SK-N-SH (cell line): ENCODE measurements at regions not wholly inside any gene's neighbourhood (a gene's known extent, or its start where the extent isn't known, plus 50 kb on each side); places are given as distances from the start of the nearest gene placed in this dataset.
"Not testable (repeated sequence)": the region's sequence is repeated elsewhere in the genome, so short reads cannot be mapped to it uniquely, and the experiment has no call there.

Experiments
- CTCF ChIA-PET: fragments of 300-600, 350-600 bp; formaldehyde crosslinking; extraction: SDS; loops from one replicate; lab custom pipeline; 2021; lab: Yijun Ruan, JAX
- POLR2A ChIA-PET: fragments of 350-600 bp; sonication (Branson Sonifier 250); formaldehyde crosslinking; extraction: SDS; loops from one replicate; lab custom pipeline; 2020; ENCODE audit warnings: antibody characterized with exemption, inconsistent platforms; lab: Yijun Ruan, JAX
- DNase-seq: peaks from one replicate; pipeline ENCODE4 v3.0.0; 2012
- H2AFZ ChIP-seq: fragments of 200-600 bp; sonication (generic); 2 replicates; pipeline ENCODE4 v1.8.1; 2016; ENCODE audit warnings: antibody characterized with exemption, mild to moderate bottlenecking, low read depth
- H3F3A ChIP-seq: fragments of 200-600 bp; sonication (generic); replicated peaks from 2 replicates; pipeline ENCODE3; 2016; ENCODE audit warnings: antibody characterized with exemption, mild to moderate bottlenecking; ENCODE audit not compliant: insufficient read depth
- H3K27ac ChIP-seq, 2 experiments: fragments of 200-500 bp in 1 of 2; fragments of 200-600 bp in 1 of 2; sonication (Bioruptor generic) in 1 of 2; sonication (generic), shearing (Covaris generic) in 1 of 2; 2 replicates each; pipeline versions ENCODE4 v1.5.1 to v1.6.1; 2014 to 2016; ENCODE audit warnings: low read depth in 2 of 2, inconsistent platforms in 1 of 2, low read length in 1 of 2, mild to moderate bottlenecking in 1 of 2, mixed read lengths in 1 of 2
- H3K27me3 ChIP-seq: fragments of 200-600 bp; sonication (generic), shearing (Covaris generic); 2 replicates; pipeline ENCODE4 v1.6.1; 2016; ENCODE audit warnings: mixed run types; ENCODE audit not compliant: insufficient read depth
- H3K36me3 ChIP-seq, 2 experiments: fragments of 200-500 bp in 1 of 2; fragments of 200-600 bp in 1 of 2; sonication (Bioruptor generic) in 1 of 2; sonication (generic) in 1 of 2; replicated peaks in 1 of 2; 2 replicates each; pipeline versions ENCODE3 to v1.5.1; 2014 to 2016; ENCODE audit warnings: low read length in 1 of 2, mild to moderate bottlenecking in 1 of 2; ENCODE audit not compliant: insufficient read depth in 2 of 2, control insufficient read depth in 1 of 2
- H3K4me1 ChIP-seq, 2 experiments: fragments of 200-500 bp in 1 of 2; fragments of 200-600 bp in 1 of 2; sonication (Bioruptor generic) in 1 of 2; sonication (generic), shearing (Covaris generic) in 1 of 2; 2 replicates each; pipeline versions ENCODE4 v1.5.1 to v1.6.1; 2014 to 2016; ENCODE audit warnings: low read depth in 1 of 2, low read length in 1 of 2, mixed run types in 1 of 2; ENCODE audit not compliant: insufficient read depth in 2 of 2, control insufficient read depth in 1 of 2
- H3K4me2 ChIP-seq: fragments of 200-600 bp; sonication (generic), shearing (Covaris generic); 2 replicates; pipeline ENCODE4 v1.6.1; 2017; ENCODE audit warnings: mixed run types
- H3K4me3 ChIP-seq, 2 experiments: fragments of 200-500 bp in 1 of 2; fragments of 200-600 bp in 1 of 2; sonication (Bioruptor generic) in 1 of 2; sonication (generic), shearing (Covaris generic) in 1 of 2; 2 replicates each; pipeline versions ENCODE4 v1.5.1 to v1.8.1; 2014 to 2016; ENCODE audit warnings: low read depth in 2 of 2, inconsistent platforms in 1 of 2, low read length in 1 of 2, mild to moderate bottlenecking in 1 of 2, mixed read lengths in 1 of 2, moderate library complexity in 1 of 2
- H3K79me2 ChIP-seq: fragments of 200-600 bp; sonication (generic); 2 replicates; pipeline ENCODE4 v1.8.1; 2017; ENCODE audit warnings: mild to moderate bottlenecking; ENCODE audit not compliant: insufficient read depth
- H3K9ac ChIP-seq: fragments of 200-600 bp; sonication (generic); 2 replicates; pipeline ENCODE4 v1.6.1; 2017; ENCODE audit warnings: mixed run types
- H3K9me2 ChIP-seq: fragments of 200-600 bp; sonication (generic); 2 replicates; pipeline ENCODE4 v1.6.1; 2017; ENCODE audit warnings: mixed run types
- H3K9me3 ChIP-seq: fragments of 200-600 bp; sonication (generic); 2 replicates; pipeline ENCODE4 v1.6.1; 2017; ENCODE audit warnings: mixed run types, mild to moderate bottlenecking, moderate library complexity
- H4K20me1 ChIP-seq: fragments of 200-600 bp; sonication (generic); 2 replicates; pipeline ENCODE4 v1.6.1; 2017; ENCODE audit warnings: mild to moderate bottlenecking, mixed run types; ENCODE audit not compliant: insufficient read depth
- EP300 ChIP-seq, 2 experiments: IDR thresholded peaks; 2 replicates each; pipeline versions ENCODE4 v1.4.0 to v1.6.1; 2012; ENCODE audit warnings: borderline replicate concordance in 1 of 2, low read depth in 1 of 2, low read length in 1 of 2
- FOXJ3 ChIP-seq: sonication (generic); formaldehyde crosslinking; IDR thresholded peaks from 2 replicates; pipeline ENCODE4 v1.5.1; 2020; ENCODE audit warnings: mild to moderate bottlenecking, missing genetic modification reagents
- NFIC ChIP-seq: IDR thresholded peaks from 2 replicates; pipeline ENCODE4 v1.4.0; 2012; ENCODE audit warnings: borderline replicate concordance
- POLR2AphosphoS5 ChIP-seq: IDR thresholded peaks from 2 replicates; pipeline ENCODE4 v1.6.1; 2012; ENCODE audit warnings: low read depth, low read length
- RAD21 ChIP-seq: IDR thresholded peaks from 2 replicates; pipeline ENCODE4 v1.6.1; 2012; ENCODE audit warnings: mild to moderate bottlenecking, low read length
- RCOR1 ChIP-seq: fragments of 150-350 bp; IDR thresholded peaks from 2 replicates; pipeline ENCODE4 v1.6.1; 2017; ENCODE audit warnings: antibody characterized with exemption, low read length
- RXRA ChIP-seq: IDR thresholded peaks from 2 replicates; pipeline ENCODE4 v1.4.0; 2012; ENCODE audit warnings: low read depth, mild to moderate bottlenecking, borderline replicate concordance
- SIN3A ChIP-seq: IDR thresholded peaks from 2 replicates; pipeline ENCODE4 v1.6.1; 2012; ENCODE audit warnings: low read depth, mild to moderate bottlenecking, low read length, moderate library complexity, borderline replicate concordance
- SMC3 ChIP-seq: IDR thresholded peaks from 2 replicates; pipeline ENCODE4 v1.6.1; 2012; ENCODE audit warnings: low read depth, low read length, improper control_type of control experiment
- TAF1 ChIP-seq: IDR thresholded peaks from 2 replicates; pipeline ENCODE4 v1.6.1; 2012; ENCODE audit warnings: low read depth, mild to moderate bottlenecking, low read length, moderate library complexity, borderline replicate concordance
- YY1 ChIP-seq: IDR thresholded peaks from 2 replicates; pipeline ENCODE4 v1.4.0; 2012; ENCODE audit warnings: low read depth, mild to moderate bottlenecking
- WGBS: methylation state at CpG from one replicate; pipeline ENCODE4 v1.1.6; 2017; ENCODE audit warnings: low lambda C conversion rate; 5-methylcytosine and 5-hydroxymethylcytosine counted together
- TF ChIP-seq, protein P1 (sequence below): IDR thresholded peaks from 2 replicates; pipeline ENCODE4 v1.4.0; 2012; ENCODE audit warnings: low read depth, borderline replicate concordance
- TF ChIP-seq, protein P2 (sequence below): IDR thresholded peaks from 2 replicates; pipeline ENCODE4 v1.6.1; 2012; ENCODE audit warnings: mild to moderate bottlenecking, low read depth, low read length, moderate library complexity

DNA sequence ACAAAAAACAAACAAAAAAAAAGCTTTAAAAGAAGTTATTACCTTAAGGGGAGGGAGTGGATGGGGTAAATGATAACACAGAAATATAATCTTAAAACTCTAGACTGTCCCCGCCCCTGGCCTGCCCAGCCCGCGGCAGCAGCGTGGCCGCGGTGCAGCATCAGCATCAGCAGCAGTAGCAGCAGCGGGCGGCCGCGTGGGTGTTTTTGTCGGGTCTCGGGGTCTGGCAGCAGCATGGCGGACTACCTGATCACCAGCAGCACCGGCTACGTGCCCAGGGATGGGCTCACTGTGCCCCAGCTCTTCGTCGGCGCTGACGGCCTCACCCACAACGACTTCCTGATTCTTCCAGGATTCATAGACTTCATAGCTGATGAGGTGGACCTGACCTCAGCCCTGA, 80.0 kb upstream of the ANKRD28 start:
- Histone ChIP-seq H3K27ac (no peak overlapping the region), H3K4me3 (no peak overlapping the region), H3K4me2 (no peak overlapping the region), H3K4me1 (peaks cover 0 to 13% of the 10 kb centered on the region in 2 experiments; a peak in 1 of 4 replicates), H4K20me1 (no peaks in the 10 kb centered on the region), H3K9ac (no peak overlapping the region), H3K9me2 (no peaks in the 10 kb centered on the region), H3K79me2 (no peaks in the 10 kb centered on the region), H3K9me3 (no peaks in the 10 kb centered on the region), H3K36me3 (peaks cover 0 to 3% of the 10 kb centered on the region in 2 experiments), H3K27me3 (no peaks in the 10 kb centered on the region), H3F3A (peaks cover 24% of the 10 kb centered on the region), H2AFZ (no peak overlapping the region)
- WGBS, result 99% methylated on average over 6 of the region's 20 CpGs
- DNase-seq, result no peak
- TF ChIP-seq, protein P1, sequence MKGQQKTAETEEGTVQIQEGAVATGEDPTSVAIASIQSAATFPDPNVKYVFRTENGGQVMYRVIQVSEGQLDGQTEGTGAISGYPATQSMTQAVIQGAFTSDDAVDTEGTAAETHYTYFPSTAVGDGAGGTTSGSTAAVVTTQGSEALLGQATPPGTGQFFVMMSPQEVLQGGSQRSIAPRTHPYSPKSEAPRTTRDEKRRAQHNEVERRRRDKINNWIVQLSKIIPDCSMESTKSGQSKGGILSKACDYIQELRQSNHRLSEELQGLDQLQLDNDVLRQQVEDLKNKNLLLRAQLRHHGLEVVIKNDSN, result no peak
- TF ChIP-seq RXRA (no peak), FOXJ3 (CRISPR knock-in tag) (no peak), SIN3A (no peak), RAD21 (no peak), EP300 (IDR thresholded peaks at IDR 0.05; ENCODE audit: borderline replicate concordance in 1 of 2, low read depth in 1 of 2, low read length in 1 of 2) (no peak), POLR2AphosphoS5 (no peak), RCOR1 (no peak), NFIC (no peak), TAF1 (no peak), YY1 (no peak), SMC3 (no peak)
- TF ChIP-seq, protein P2, sequence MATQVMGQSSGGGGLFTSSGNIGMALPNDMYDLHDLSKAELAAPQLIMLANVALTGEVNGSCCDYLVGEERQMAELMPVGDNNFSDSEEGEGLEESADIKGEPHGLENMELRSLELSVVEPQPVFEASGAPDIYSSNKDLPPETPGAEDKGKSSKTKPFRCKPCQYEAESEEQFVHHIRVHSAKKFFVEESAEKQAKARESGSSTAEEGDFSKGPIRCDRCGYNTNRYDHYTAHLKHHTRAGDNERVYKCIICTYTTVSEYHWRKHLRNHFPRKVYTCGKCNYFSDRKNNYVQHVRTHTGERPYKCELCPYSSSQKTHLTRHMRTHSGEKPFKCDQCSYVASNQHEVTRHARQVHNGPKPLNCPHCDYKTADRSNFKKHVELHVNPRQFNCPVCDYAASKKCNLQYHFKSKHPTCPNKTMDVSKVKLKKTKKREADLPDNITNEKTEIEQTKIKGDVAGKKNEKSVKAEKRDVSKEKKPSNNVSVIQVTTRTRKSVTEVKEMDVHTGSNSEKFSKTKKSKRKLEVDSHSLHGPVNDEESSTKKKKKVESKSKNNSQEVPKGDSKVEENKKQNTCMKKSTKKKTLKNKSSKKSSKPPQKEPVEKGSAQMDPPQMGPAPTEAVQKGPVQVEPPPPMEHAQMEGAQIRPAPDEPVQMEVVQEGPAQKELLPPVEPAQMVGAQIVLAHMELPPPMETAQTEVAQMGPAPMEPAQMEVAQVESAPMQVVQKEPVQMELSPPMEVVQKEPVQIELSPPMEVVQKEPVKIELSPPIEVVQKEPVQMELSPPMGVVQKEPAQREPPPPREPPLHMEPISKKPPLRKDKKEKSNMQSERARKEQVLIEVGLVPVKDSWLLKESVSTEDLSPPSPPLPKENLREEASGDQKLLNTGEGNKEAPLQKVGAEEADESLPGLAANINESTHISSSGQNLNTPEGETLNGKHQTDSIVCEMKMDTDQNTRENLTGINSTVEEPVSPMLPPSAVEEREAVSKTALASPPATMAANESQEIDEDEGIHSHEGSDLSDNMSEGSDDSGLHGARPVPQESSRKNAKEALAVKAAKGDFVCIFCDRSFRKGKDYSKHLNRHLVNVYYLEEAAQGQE, result no peak
- CTCF ChIA-PET, result no interaction called here
- POLR2A ChIA-PET, result no interaction called here

DNA sequence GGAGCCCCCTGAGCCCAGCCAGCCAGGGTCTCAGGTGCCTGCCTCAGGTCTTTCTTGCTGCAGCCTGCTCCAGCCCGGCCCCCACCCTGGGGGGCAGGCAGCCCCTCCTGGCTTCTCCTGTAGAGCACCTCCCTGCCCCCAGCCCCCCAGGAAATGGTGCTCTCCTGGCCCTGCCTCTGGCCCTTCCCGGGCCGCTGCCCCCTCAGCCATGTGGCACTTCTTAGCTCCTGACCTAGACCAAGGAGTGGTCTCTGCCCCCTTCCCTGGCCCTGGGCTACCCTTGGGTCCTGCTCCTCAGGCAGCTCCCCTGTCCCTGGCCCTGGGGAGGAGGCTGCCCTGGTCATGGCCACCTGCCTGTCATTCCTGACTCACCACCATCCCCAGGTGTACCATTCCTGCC, 82.0 kb upstream of the ANKRD28 start:
- H3K9me2 ChIP-seq, CTCF ChIA-PET, H4K20me1 ChIP-seq, H3K79me2 ChIP-seq, H3K27me3 ChIP-seq, H3K4me1 ChIP-seq, H3K9me3 ChIP-seq, H3K4me2 ChIP-seq, H3K4me3 ChIP-seq, DNase-seq, H3K27ac ChIP-seq, H3K9ac ChIP-seq, POLR2A ChIA-PET, H2AFZ ChIP-seq, H3K36me3 ChIP-seq: not testable (repeated sequence)
- H3F3A ChIP-seq, result peaks cover 16% of the 10 kb centered on the region
- WGBS, result 100% methylated on average over 2 of the region's 3 CpGs
